Endothelial cell of hepatic sinusoid (primary cell): ENCODE measurements at regions not wholly inside any gene's neighbourhood (a gene's known extent, or its start where the extent isn't known, plus 50 kb on each side); places are given as distances from the start of the nearest gene placed in this dataset.

ENCODE experiments used
- in situ Hi-C: cut with HindIII; loops from 2 replicates; pipeline ENCODE4 v1.10.0; 2017; ENCODE audit warnings: low sequenced_read_pairs

- in situ Hi-C loops, result no loop called here
Measured at GRCh38 chr21:28791595-28792282, 200.9 kb downstream of the LTN1 start.

DNA sequence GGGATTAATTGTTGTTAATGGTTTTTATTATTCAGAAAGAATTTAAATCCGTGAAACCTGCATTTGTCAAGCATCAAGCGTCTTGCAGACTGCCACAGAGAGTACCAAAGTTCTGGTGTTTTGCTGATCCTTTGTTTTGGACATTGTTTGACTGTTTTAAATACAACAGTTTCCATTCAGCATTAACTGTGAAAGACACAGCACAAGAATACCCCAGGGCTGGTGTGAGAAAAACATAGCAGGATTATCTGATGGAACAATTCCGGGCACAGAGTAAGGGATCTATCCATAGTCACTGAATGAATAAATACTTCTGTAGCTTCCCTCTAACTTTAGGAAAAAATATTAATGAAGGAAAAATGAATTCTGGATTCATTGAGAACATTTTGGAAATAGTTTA is 202.3 kb downstream of the LTN1 start:
- in situ Hi-C loops, result no loop called here

DNA sequence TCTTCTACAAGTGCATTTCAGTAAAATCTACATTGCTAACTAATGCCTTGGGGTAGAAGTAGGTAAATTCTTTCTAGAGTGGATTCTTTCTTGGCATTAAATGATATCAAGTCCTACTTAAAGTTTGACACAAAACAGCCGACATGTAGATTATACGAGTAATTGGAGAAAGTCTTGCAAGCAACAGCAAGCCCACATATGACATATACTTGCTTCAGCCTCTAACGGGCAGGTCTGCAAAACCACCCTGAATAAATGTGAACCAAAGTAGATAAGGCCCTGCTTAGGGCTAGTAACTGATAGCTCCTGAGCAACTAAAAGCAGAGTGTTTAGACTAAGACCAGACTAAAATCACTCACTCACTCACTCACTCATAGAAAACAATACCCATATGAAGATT is 203.2 kb downstream of the LTN1 start:
- in situ Hi-C loops, result no loop called here

GRCh38 chr21:28788030-28788429 is 204.6 kb downstream of the LTN1 start:
- in situ Hi-C loops, result no loop called here

GRCh38 chr21:28783641-28784185 is 209.0 kb downstream of the LTN1 start:
- in situ Hi-C loops, result no loop called here

DNA sequence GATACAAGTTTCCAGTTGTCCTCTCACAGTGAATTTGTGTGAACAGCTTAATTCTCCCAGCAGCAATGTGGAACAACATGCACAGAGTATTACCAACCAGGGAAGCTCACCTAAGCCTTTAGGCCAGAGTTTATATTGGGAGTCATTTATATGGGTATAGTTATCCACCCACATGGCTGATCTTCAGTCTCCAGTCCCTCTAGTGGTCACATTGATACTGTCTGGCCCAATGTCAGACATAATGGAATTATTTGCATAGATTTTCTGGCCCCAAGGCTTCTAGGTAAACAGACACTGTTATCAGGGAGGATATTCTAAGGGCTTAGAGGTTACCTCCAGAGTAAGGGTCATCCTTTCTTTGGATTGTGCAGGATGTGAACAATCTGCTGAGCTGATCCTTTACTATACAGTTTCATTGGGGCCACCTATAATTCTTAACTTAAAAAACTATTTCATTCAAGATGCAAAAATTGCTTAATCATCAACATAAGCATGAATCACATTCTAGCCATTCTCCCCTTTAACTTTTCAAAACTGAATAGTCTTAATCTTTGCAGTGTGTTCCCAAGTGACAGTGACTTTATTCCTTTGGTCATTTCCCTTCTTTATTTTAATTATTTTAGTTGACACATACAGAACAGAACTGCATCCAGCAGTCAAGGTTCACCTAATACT is 210.9 kb downstream of the LTN1 start:
- in situ Hi-C loops, result no loop called here

- in situ Hi-C loops, result no loop called here
Measured at GRCh38 chr21:28779914-28780313, 212.8 kb downstream of the LTN1 start.

DNA sequence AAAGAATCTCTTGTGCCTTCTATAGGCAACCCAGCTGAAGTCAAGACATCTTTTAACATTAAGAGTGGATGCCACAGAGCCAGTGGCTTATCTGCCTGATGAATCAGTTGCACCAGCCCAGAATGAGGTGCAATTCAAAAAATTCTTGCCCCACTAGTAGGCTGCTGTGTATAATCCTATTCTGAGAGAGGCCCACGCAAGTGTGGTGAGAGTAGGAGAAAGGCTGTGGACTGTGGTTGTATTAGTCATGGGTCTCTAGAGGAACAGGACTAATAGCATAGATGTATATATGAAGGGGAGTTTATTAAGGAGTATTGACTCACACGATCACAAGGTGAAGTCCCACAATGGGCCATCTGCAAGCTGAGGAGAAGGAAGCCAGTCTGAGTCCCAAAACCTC is 216.4 kb downstream of the LTN1 start:
- in situ Hi-C loops, result no loop called here

DNA sequence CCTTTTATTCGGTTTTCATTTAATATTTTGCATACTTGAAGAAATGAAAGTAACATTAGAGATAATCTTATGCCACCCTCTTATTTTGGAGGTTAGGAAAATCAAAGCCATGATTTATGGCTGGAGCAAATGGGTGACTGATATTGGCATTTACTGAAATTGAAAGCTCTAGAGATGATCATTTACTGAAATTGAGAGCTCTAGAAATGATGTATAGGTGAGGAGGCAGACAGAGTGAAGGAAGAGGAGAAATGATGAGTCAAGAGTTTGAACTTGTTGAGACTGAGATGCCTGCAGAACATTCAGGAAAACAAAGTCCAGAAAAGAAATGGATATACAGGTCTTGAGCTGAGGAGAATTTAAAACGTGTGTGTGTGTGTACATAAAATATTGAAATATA is 217.6 kb downstream of the LTN1 start:
- in situ Hi-C loops, result no loop called here

- in situ Hi-C loops, result no loop called here
Measured at GRCh38 chr21:28773036-28773435, 219.6 kb downstream of the LTN1 start.

DNA sequence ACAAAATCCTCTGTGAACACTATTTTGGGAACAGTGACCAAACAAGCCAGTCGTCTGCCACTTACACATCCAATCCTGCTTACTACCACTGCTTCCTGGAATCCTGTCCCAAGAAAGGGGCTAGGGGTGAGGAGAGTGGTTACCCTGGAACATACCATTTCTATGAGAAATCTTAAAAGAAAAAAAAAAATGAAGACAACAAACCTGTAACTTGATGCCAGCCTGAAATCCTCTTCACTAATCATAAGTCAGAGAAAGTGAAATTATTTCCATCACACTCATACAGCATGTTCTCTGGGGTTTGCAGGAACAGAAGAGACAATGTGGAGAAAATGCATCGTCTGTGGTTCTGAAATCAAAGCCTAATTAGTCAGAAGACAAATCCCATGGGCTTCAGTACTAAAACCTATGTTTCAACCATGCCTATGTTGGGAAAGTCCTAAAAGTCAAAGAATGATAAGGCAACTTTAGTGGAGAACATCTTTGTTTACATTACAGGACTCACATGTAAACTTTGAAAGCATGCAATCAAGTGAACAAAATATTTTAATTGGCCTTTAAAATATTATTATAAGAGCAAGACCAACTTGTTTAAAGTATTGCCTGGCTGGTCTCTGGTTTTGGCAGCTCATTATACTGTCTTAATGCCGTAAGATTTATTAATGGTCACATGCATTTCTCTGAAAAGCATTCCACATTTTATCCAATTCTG is 220.7 kb downstream of the LTN1 start:
- in situ Hi-C loops, result no loop called here

DNA sequence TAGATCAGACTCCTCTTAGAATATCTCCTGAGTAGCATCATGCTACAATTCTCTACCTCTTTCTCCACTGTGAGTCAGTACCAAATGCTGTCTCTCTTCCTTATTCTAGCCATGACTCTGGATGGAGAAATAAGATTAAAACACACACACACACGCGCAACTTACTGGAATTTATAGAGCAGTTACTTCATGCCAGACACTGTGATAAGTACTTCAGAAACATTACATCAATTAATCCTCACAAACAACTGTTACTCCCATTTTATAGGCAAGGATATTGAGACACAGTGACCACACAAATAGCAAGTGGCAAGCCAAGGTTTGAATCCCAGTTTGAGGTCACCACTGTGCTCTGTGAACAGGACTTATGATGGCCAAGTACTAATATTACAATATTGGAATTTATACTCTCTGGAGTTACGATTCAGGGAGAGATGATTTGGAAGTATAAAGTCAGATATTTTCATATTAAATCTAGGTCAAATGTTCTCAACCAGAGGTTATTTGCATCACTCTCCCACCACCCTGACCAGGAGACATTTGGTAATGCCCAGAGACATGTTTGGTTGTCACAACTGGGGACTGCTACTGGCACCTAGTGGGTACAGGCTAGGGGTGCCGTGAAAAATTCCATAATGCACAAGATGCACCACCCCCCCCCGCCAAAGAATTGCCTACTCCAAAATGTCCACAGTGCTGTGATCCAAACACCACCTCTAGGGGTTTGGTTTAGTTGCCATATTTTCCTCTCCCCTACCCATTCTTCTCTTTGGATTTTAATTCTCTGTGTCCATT is 221.6 kb downstream of the LTN1 start:
- in situ Hi-C loops, result no loop called here

DNA sequence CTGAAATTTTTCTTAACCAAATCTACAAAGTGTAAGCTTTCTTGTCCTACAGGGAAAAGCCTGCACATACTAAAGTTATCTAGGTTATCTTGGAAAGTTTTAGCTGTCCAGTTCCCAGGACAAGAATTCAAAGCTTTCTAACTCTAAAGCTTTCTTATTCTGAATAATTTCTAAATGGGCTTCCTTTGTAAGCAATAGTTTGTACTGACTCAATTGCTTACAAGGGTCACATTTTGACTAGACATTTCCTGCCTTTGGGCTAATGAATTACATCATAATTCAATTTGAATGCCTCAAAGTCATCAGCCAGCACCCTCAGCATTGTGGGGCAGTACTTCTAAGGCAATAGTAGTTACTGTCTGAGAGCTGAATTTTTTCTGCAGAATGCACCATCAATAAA is 223.0 kb downstream of the LTN1 start:
- in situ Hi-C loops, result no loop called here

- in situ Hi-C loops, result no loop called here
Measured at GRCh38 chr21:28768753-28769152, 223.9 kb downstream of the LTN1 start.

GRCh38 chr21:28767523-28767922 is 225.2 kb downstream of the LTN1 start:
- in situ Hi-C loops, result no loop called here

GRCh38 chr21:28763809-28764418 is 228.8 kb downstream of the LTN1 start:
- in situ Hi-C loops, result no loop called here

DNA sequence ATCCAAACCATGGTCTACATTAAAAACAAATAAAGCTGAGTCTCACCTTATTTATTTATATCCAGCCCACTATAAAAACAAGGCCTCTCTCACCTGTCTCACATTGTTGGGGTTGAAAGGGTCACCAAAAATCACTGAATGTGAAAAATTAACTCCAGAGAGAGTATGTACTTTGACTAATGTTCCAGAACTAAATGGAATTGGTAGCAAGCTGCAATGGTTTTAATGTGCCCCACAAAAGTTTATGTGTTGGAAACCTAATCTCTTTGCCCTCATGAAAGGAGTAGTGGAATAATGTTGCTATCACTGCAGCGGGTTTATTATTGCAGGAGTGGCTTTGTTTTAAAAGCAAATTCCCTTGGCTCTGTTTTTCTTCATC is 230.3 kb downstream of the LTN1 start:
- in situ Hi-C loops, result no loop called here

DNA sequence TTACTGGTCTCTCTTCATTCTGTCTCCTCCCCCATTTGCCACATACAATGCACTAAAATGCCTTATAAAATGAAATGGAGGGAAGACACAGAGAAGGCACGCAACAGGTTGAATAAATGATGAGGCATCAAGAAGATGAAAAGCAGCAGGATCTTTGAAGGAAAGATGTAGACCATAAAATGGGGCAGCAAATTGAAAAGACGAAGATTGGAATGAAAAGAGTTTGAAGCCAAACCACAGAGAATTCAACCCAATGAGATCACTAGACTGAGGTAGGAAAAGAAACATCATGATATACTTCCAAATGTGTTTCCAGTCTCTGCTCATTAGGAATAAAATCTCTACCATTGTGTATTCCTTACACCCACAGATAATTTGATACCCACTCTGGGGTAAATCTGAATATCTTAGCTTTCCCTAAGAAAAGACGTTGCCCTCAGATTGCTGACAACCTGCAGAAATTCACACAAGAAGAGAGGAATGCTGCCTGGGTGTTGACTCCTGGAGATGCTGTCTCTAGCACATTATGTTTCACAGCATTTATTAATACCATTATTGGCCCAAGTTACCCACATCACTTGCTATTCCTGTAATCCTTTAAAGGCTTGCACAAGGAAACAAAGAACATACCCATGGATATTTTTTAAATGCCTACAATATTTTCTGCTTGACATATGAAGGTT is 230.9 kb downstream of the LTN1 start:
- in situ Hi-C loops, result no loop called here

DNA sequence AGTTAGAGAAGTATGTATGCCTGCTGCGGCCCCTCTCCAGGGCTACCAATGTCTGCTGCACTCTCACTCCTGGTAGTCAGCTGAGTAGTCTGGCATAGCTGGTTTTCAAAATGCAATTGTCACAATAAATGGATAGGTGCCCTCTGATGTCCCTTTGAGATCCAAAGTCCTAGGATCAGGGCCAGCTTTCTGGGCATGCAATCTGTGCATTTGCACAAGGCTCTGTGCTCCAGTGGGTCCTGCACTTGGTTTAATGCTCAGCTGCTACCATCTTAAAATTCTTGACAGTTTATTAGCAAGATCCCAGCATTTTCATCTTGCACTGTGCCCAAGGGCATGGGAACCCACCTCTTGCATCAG is 233.8 kb downstream of the LTN1 start:
- in situ Hi-C loops, result no loop called here
